Germinal center (tissue), 1 donor: ENCODE measurements at regions not wholly inside any gene's neighbourhood (a gene's known extent, or its start where the extent isn't known, plus 50 kb on each side); places are given as distances from the start of the nearest gene placed in this dataset.

ENCODE experiments used
- DNase-seq: peaks from one replicate; pipeline ENCODE4 v3.0.0; 2012; ENCODE audit warnings: mixed read lengths, low spot score

- no peak for DNase-seq
These were observed 50.5 kb upstream of the DLX2 start for GRCh38 chr2:172153156-172153555.

- no peak for DNase-seq
These were observed 51.1 kb upstream of the DLX2 start for GRCh38 chr2:172153757-172154156.

GRCh38 chr2:172155752-172156151 lies 53.1 kb upstream of the DLX2 start:
- DNase-seq = no peak

- no peak for DNase-seq
These were observed 58.1 kb upstream of the DLX2 start for GRCh38 chr2:172160839-172161238.

- no peak for DNase-seq
These were observed 59.6 kb upstream of the DLX2 start for GRCh38 chr2:172162225-172162733.

- DNase-seq = no peak
These were observed 60.1 kb upstream of the DLX2 start for GRCh38 chr2:172162739-172163336.

- no peak for DNase-seq
These were observed 66.2 kb upstream of the DLX2 start for GRCh38 chr2:172168917-172169346.

GRCh38 chr2:172169611-172170010 lies 66.9 kb upstream of the DLX2 start:
- DNase-seq = no peak

- DNase-seq = peak; percentile 51
These were observed 69.9 kb upstream of the DLX2 start for GRCh38 chr2:172172513-172173173.

GRCh38 chr2:172173174-172173706 lies 70.5 kb upstream of the DLX2 start:
- no peak for DNase-seq

- DNase-seq = no peak
These were observed 74.9 kb upstream of the DLX2 start for GRCh38 chr2:172177581-172177980.

- no peak for DNase-seq
These were observed 75.3 kb upstream of the DLX2 start for GRCh38 chr2:172177996-172178395.

- DNase-seq = no peak
These were observed 76.5 kb upstream of the DLX2 start for GRCh38 chr2:172179045-172179701.

- DNase-seq = no peak
These were observed 79.1 kb upstream of the DLX2 start for GRCh38 chr2:172181840-172182239.

- DNase-seq = no peak
These were observed 79.9 kb upstream of the DLX2 start for GRCh38 chr2:172182624-172183023.

- DNase-seq = no peak
These were observed 90.8 kb upstream of the DLX2 start for GRCh38 chr2:172193331-172194089.

GRCh38 chr2:172195836-172196376 lies 93.2 kb upstream of the DLX2 start:
- DNase-seq = no peak

- DNase-seq = no peak
These were observed 94.2 kb upstream of the DLX2 start for GRCh38 chr2:172196768-172197431.

GRCh38 chr2:172198361-172198760 lies 95.7 kb upstream of the DLX2 start:
- no peak for DNase-seq

- no peak for DNase-seq
These were observed 96.2 kb upstream of the DLX2 start for GRCh38 chr2:172198908-172199307.

GRCh38 chr2:172200495-172201085 lies 97.9 kb upstream of the DLX2 start:
- no peak for DNase-seq
